22Rv1 (cell line): ENCODE measurements at regions not wholly inside any gene's neighbourhood (a gene's known extent, or its start where the extent isn't known, plus 50 kb on each side); places are given as distances from the start of the nearest gene placed in this dataset.

ENCODE experiments used
- ZFX ChIP-seq: fragments of 450-650 bp; IDR thresholded peaks from 2 replicates; pipeline ENCODE4 v1.6.1; 2017; ENCODE audit warnings: antibody characterized with exemption, borderline replicate concordance
- TF ChIP-seq, protein P1 (sequence below): fragments of 450-650 bp; IDR thresholded peaks from 2 replicates; pipeline ENCODE4 v1.5.1; 2017; ENCODE audit warnings: mild to moderate bottlenecking

- TF ChIP-seq, protein P1, sequence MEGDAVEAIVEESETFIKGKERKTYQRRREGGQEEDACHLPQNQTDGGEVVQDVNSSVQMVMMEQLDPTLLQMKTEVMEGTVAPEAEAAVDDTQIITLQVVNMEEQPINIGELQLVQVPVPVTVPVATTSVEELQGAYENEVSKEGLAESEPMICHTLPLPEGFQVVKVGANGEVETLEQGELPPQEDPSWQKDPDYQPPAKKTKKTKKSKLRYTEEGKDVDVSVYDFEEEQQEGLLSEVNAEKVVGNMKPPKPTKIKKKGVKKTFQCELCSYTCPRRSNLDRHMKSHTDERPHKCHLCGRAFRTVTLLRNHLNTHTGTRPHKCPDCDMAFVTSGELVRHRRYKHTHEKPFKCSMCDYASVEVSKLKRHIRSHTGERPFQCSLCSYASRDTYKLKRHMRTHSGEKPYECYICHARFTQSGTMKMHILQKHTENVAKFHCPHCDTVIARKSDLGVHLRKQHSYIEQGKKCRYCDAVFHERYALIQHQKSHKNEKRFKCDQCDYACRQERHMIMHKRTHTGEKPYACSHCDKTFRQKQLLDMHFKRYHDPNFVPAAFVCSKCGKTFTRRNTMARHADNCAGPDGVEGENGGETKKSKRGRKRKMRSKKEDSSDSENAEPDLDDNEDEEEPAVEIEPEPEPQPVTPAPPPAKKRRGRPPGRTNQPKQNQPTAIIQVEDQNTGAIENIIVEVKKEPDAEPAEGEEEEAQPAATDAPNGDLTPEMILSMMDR = no peak
- no peak for TF ChIP-seq ZFX
Observed at GRCh38 chr1:83104558-83104957, 894.4 kb downstream of the TTLL7 start.
